Ascending aorta (tissue), 2 donors: ENCODE measurements at regions not wholly inside any gene's neighbourhood (a gene's known extent, or its start where the extent isn't known, plus 50 kb on each side); places are given as distances from the start of the nearest gene placed in this dataset.

Experiments used
- DNase-seq, 2 donors: peaks; one replicate each; pipeline ENCODE4 v3.0.0-alpha.2; 2019; ENCODE audit warnings: low spot score in 2 of 2
- H3K27ac ChIP-seq, 2 donors: fragments of 200-600 bp; sonication (generic); one replicate each; pipeline ENCODE4 v1.5.1; 2016 to 2017; ENCODE audit warnings: mild to moderate bottlenecking in 1 of 2
- H3K27me3 ChIP-seq: fragments of 200-600 bp; sonication (generic); one replicate; pipeline ENCODE4 v1.5.1; 2017
- H3K36me3 ChIP-seq, 2 donors: fragments of 200-600 bp; sonication (generic); one replicate each; pipeline ENCODE4 v1.5.1; 2016
- H3K4me1 ChIP-seq, 2 donors: fragments of 200-600 bp; sonication (generic); one replicate each; pipeline ENCODE4 v1.5.1; 2016 to 2017; ENCODE audit warnings: mild to moderate bottlenecking in 1 of 2
- H3K4me3 ChIP-seq, 2 donors: fragments of 200-600 bp; sonication (generic); one replicate each; pipeline ENCODE4 v1.5.1; 2016 to 2017; ENCODE audit warnings: mild to moderate bottlenecking in 1 of 2
- H3K9me3 ChIP-seq, 2 donors: fragments of 200-600 bp; sonication (generic); one replicate each; pipeline ENCODE4 v1.5.1; 2016
- intact Hi-C: fragments of 100-400 bp; cut with DNase I; formaldehyde crosslinking; loops from one replicate; pipeline ENCODE4 v1.15.1; 2023
- TF ChIP-seq, protein P1 (sequence below), 3 experiments: fragments of 200-600 bp in 2 of 3; fragments of 450-650 bp in 1 of 3; sonication (generic) in 2 of 3; IDR thresholded peaks; one replicate each; pipeline ENCODE4 v1.5.1; 2016 to 2019; ENCODE audit warnings: antibody characterized with exemption in 3 of 3, mild to moderate bottlenecking in 1 of 3, moderate library complexity in 1 of 3

DNA sequence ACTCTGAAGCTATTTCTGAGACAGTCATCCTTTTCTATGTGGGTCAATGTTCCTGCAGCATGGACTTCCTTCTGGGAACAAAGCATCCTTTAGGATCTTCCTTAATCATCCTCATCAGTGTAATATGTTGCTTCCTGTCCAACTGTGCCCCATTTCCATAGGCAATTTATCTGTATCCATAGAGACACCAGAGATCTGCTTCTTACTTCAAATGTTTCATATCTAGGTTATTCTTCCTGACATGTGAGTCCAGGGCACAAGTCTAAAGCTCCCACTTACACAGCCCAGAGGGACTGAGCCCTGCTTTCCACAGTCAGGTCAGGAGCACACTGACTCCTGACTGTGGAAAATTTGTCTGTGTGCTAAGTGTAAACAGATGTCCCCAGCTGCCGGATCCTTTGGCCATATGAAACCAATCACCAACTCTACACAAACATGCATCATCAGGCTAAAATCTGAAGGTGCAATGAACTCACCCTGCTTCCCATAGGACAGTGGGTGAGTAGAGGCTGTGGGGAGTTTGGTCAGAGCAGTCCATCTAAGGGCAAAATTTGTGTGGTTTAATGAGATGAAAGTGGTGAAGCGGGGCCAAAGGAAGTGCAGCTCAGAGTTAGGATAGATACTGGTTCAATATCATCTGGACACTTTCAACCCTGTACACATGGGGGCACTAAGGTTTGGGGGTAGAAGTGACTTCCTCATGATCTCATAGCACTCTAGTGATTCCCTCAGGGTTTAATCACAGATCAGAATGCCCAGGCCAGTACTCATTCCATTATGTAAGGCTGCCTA is 85.2 kb upstream of the TNC start:
- Histone ChIP-seq H3K27ac (no peak overlapping the region), H3K27me3 (no peaks in the 10 kb centered on the region), H3K9me3 (no peaks in the 10 kb centered on the region), H3K36me3 (no peaks in the 10 kb centered on the region), H3K4me1 (no peaks in the 10 kb centered on the region), H3K4me3 (no peak overlapping the region)
- intact Hi-C loops: no loop called here
- TF ChIP-seq, protein P1, sequence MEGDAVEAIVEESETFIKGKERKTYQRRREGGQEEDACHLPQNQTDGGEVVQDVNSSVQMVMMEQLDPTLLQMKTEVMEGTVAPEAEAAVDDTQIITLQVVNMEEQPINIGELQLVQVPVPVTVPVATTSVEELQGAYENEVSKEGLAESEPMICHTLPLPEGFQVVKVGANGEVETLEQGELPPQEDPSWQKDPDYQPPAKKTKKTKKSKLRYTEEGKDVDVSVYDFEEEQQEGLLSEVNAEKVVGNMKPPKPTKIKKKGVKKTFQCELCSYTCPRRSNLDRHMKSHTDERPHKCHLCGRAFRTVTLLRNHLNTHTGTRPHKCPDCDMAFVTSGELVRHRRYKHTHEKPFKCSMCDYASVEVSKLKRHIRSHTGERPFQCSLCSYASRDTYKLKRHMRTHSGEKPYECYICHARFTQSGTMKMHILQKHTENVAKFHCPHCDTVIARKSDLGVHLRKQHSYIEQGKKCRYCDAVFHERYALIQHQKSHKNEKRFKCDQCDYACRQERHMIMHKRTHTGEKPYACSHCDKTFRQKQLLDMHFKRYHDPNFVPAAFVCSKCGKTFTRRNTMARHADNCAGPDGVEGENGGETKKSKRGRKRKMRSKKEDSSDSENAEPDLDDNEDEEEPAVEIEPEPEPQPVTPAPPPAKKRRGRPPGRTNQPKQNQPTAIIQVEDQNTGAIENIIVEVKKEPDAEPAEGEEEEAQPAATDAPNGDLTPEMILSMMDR (IDR thresholded peaks at IDR 0.05): no peak
- DNase-seq: no peak

DNA sequence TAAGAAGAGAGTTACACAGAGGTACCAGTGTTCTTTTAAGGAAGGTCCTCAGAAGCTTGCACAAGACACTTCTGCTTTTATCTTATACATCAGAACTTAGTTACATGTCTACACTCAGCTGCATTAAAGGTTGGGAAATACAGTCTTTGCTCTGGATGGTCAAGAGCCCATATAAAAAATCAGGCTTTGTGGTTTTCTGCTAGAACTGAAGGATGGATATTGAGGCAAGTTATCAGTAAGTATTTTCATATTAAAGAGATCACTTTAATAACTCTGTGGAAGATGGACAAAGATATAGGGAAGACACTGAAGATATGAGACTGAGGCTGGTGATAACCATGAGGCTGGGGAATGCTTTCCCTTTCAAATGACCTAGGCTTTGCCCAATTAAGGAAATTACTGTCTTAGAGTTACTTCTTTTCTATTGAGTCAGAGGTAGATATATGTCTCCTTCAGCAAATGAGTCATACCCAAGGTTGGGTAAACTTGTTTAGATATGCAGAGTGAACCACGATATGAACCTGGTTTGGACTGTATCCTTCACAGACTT is 87.0 kb upstream of the TNC start:
- H3K27me3 ChIP-seq: no peaks in the 10 kb centered on the region
- intact Hi-C loops: no loop called here
- H3K36me3 ChIP-seq: no peaks in the 10 kb centered on the region
- H3K4me3 ChIP-seq: no peak overlapping the region
- no peak for DNase-seq
- no peak overlapping the region for H3K27ac ChIP-seq
- H3K4me1 ChIP-seq: no peaks in the 10 kb centered on the region
- no peaks in the 10 kb centered on the region for H3K9me3 ChIP-seq
- TF ChIP-seq, protein P1 (IDR thresholded peaks at IDR 0.05): no peak

DNA sequence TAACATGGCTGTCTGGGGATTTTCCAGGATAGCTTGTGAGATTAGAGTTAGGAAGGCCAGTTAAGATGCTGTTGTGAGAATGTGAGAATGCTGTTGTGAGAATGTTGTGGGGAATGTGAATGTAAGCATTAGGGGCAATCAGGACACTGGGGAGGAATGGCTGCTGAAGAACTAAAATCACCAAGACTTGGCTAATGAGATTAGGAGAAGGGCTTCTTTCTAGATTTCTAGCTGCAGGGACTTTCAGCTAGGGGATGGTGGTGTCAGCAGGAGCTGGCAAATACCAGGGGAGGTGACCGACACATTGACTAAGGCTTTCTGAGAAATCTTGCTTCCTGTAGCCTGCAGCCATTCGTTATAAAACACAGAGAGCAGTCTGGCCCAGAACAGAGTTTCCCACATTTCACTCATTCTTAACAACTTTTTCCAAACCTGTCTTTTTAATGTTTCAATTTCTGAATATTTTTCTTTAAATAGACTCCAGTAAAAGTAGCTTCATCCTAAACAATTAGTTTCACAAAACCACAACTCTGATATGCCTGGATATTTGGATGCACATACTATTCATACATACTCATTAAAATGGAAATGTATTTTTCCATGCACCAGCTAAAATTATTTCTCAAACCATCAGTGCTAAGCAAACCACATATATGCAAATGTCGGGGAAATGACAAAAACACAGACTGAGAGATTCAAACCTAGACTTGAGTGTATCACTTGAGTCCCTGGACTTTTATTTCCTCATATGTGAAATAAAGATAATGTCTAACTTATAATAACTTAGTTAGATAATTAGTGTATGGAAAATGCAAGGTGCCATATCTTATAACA is 89.3 kb upstream of the TNC start:
- TF ChIP-seq, protein P1 (IDR thresholded peaks at IDR 0.05): no peak
- H3K27me3 ChIP-seq: no peaks in the 10 kb centered on the region
- no peaks in the 10 kb centered on the region for H3K9me3 ChIP-seq
- DNase-seq: no peak
- intact Hi-C loops: no loop called here
- no peaks in the 10 kb centered on the region for H3K4me1 ChIP-seq
- H3K36me3 ChIP-seq: no peaks in the 10 kb centered on the region
- H3K27ac ChIP-seq: no peak overlapping the region
- no peak overlapping the region for H3K4me3 ChIP-seq

DNA sequence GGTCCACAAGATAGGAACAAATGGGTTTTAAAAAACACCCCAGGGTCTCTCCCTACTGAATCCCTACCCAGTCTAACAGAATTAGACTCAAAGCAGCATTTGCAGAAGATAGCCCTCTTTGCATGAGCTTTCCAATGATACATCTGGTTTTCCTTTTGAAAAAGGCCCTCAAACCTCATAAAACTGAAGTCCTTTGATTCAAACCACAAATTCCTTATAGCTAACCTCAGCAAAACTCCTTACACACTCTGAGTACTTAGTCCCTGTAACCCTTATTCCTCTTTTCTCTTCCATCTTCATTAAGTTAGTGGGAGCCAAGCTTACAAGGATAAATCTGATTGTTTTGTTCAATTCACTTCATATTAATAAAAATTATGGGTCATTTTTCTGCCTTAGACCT is 90.5 kb upstream of the TNC start:
- no peak for DNase-seq
- H3K27ac ChIP-seq: no peak overlapping the region
- H3K9me3 ChIP-seq: no peaks in the 10 kb centered on the region
- intact Hi-C loops: no loop called here
- TF ChIP-seq, protein P1 (IDR thresholded peaks at IDR 0.05): no peak
- H3K4me1 ChIP-seq: no peaks in the 10 kb centered on the region
- H3K27me3 ChIP-seq: no peaks in the 10 kb centered on the region
- no peaks in the 10 kb centered on the region for H3K36me3 ChIP-seq
- no peak overlapping the region for H3K4me3 ChIP-seq

DNA sequence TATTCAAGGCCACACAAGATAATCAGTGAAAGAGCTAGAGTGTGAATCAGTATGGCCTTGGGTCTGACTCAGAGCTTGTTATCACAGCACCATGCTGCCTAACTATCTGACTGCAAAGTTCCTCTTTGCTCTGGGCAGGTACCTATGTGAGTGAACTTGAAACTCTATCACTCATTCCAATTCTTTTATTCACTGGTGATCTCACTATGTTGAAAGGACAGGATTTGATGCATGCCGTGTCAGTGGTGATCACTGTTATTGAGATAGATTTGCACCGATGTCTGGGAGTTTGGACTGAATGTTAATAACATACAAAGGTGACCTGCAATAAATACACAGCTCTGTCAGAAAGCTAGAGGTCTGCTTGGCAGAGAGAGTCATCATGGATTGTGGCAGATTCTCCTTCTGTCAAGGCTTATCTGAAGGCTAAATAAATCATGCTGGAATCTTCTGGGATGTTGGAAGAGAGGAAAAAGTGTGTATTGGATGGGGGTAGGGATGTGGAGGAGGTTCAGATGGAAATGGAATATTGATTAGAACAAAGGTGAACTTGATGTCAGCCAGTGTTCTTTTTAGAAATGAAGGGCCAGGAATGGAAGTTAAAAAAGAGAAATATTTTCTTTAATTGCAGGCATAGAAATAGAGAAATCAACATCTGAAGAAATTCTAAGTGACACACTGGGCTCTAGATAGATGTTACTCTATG is 91.8 kb upstream of the TNC start:
- no peaks in the 10 kb centered on the region for H3K27me3 ChIP-seq
- TF ChIP-seq, protein P1 (IDR thresholded peaks at IDR 0.05): no peak
- H3K36me3 ChIP-seq: no peaks in the 10 kb centered on the region
- H3K4me1 ChIP-seq: no peaks in the 10 kb centered on the region
- no peak overlapping the region for H3K27ac ChIP-seq
- DNase-seq: no peak
- intact Hi-C loops: no loop called here
- H3K4me3 ChIP-seq: no peak overlapping the region
- no peaks in the 10 kb centered on the region for H3K9me3 ChIP-seq
